Upper lobe of left lung (tissue), 4 donors: ENCODE measurements at regions not wholly inside any gene's neighbourhood (a gene's known extent, or its start where the extent isn't known, plus 50 kb on each side); places are given as distances from the start of the nearest gene placed in this dataset.

Experiments used
- CTCF ChIP-seq, 6 experiments: fragments of 450-650 bp in 4 of 6; fragments of 200-600 bp in 2 of 6; sonication (generic) in 2 of 6; IDR thresholded peaks; one replicate each; pipeline ENCODE4 v1.5.1; 2016 to 2019; ENCODE audit warnings: antibody characterized with exemption in 6 of 6
- POLR2A ChIP-seq, 4 donors: fragments of 450-650 bp; IDR thresholded peaks; one replicate each; pipeline ENCODE4 v1.5.1; 2016 to 2017; ENCODE audit warnings: antibody characterized with exemption in 4 of 4, mild to moderate bottlenecking in 2 of 4

DNA sequence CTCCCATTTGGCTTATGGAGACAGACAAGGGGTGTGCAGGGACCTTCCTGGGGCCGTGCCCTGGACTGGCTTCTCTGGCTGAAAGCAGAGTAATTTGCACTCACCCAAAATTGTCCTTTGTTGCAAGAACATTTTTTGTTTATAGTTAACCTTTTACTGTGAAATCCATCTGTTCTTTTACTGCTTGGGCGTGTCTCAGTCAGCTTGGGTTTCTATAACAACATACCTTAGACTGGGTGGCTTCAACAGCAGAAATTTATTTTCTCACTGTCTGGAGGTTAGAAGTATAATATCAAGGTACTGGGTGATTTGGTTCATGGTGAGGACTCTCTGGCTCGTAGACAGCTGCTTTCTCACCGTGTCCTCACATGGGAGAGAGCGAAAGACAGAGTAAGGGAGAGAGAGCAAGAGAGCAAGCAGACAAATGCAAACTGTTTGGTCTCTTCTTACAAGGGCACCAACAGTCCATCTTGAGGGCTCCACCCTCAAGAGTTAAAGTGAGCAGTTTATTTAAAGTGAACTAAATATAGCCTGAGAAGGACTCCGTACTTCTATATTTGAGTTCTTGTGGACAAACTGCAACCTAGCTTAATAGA, 131.0 kb upstream of the NPY start:
- TF ChIP-seq CTCF (IDR thresholded peaks at IDR 0.05), result no peak
- TF ChIP-seq POLR2A (IDR thresholded peaks at IDR 0.05), result no peak
